Body of pancreas (tissue), 4 donors: ENCODE measurements at regions not wholly inside any gene's neighbourhood (a gene's known extent, or its start where the extent isn't known, plus 50 kb on each side); places are given as distances from the start of the nearest gene placed in this dataset.

Experiments used
- POLR2A ChIP-seq, 3 donors: fragments of 450-650 bp; IDR thresholded peaks; one replicate each; pipeline ENCODE4 v1.6.1; 2016; ENCODE audit warnings: antibody characterized with exemption in 3 of 3, mild to moderate bottlenecking in 2 of 3
- TF ChIP-seq, protein P1 (sequence below), 7 experiments: fragments of 450-650 bp in 4 of 7; fragments of 200-600 bp in 3 of 7; sonication (generic) in 3 of 7; IDR thresholded peaks; one replicate each; pipeline ENCODE4 v1.5.1; 2016 to 2019; ENCODE audit warnings: antibody characterized with exemption in 7 of 7

DNA sequence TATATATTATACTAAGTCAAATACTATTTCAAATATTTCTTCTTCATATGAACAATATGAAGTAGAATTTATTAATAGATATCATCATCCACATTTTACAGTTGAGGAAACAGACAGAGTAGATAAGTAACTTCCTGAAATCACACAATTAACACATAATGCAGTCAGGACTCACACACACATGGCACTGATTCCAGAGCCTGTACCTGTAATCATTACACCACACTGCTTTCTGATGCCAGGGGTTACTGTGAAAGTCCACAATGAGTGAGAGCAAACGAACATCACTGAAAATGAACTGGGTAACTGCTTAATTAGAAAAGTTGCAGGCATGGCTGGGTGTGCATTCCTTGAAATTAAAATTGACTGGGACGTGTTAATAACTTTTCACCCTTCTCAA lies 169.3 kb upstream of the IFNG-AS1 start:
- TF ChIP-seq, protein P1, sequence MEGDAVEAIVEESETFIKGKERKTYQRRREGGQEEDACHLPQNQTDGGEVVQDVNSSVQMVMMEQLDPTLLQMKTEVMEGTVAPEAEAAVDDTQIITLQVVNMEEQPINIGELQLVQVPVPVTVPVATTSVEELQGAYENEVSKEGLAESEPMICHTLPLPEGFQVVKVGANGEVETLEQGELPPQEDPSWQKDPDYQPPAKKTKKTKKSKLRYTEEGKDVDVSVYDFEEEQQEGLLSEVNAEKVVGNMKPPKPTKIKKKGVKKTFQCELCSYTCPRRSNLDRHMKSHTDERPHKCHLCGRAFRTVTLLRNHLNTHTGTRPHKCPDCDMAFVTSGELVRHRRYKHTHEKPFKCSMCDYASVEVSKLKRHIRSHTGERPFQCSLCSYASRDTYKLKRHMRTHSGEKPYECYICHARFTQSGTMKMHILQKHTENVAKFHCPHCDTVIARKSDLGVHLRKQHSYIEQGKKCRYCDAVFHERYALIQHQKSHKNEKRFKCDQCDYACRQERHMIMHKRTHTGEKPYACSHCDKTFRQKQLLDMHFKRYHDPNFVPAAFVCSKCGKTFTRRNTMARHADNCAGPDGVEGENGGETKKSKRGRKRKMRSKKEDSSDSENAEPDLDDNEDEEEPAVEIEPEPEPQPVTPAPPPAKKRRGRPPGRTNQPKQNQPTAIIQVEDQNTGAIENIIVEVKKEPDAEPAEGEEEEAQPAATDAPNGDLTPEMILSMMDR (IDR thresholded peaks at IDR 0.05), result no peak
- TF ChIP-seq POLR2A (IDR thresholded peaks at IDR 0.05), result no peak
